ENCODE measurements at regions not wholly inside any gene's neighbourhood (a gene's known extent, or its start where the extent isn't known, plus 50 kb on each side); places are given as distances from the start of the nearest gene placed in this dataset.
A peak's percentile ranks its signal among the peaks of the same experiment; 100 is the strongest.
"Not testable (repeated sequence)": the region's sequence is repeated elsewhere in the genome, so short reads cannot be mapped to it uniquely, and the experiment has no call there.

GRCh38 chr15:98528046-98528725, 120.2 kb upstream of the IGF1R start:
- peak; percentile 53 for DNase-seq

GRCh38 chr15:98529205-98530145, 118.9 kb upstream of the IGF1R start:
- DNase-seq = no peak

GRCh38 chr15:98530570-98530969, 117.8 kb upstream of the IGF1R start:
- no peak for DNase-seq

- no peak for DNase-seq
Measured at GRCh38 chr15:98532063-98532462, 116.3 kb upstream of the IGF1R start.

- DNase-seq = no peak
Measured at GRCh38 chr15:98536976-98537375, 111.4 kb upstream of the IGF1R start.

GRCh38 chr15:98537516-98538060, 110.8 kb upstream of the IGF1R start:
- DNase-seq = no peak

GRCh38 chr15:98541519-98541918, 106.8 kb upstream of the IGF1R start:
- DNase-seq = no peak

GRCh38 chr15:98543237-98543636, 105.1 kb upstream of the IGF1R start:
- DNase-seq = no peak

GRCh38 chr15:98546329-98546728, 102.0 kb upstream of the IGF1R start:
- no peak for DNase-seq

GRCh38 chr15:98547275-98547674, 101.1 kb upstream of the IGF1R start:
- DNase-seq = no peak

- DNase-seq = peak; percentile 31
Measured at GRCh38 chr15:98547741-98548138, 100.6 kb upstream of the IGF1R start.

GRCh38 chr15:98548139-98548971, 100.0 kb upstream of the IGF1R start:
- peak; percentile 76 for DNase-seq

- no peak for DNase-seq
Measured at GRCh38 chr15:98549003-98549402, 99.3 kb upstream of the IGF1R start.

GRCh38 chr15:98549741-98550140, 98.6 kb upstream of the IGF1R start:
- DNase-seq = no peak

- not testable (repeated sequence) for DNase-seq
Measured at GRCh38 chr15:98550363-98550762, 98.0 kb upstream of the IGF1R start.

- DNase-seq = no peak
Measured at GRCh38 chr15:98551936-98552562, 96.3 kb upstream of the IGF1R start.

- no peak for DNase-seq
Measured at GRCh38 chr15:98554272-98555172, 93.8 kb upstream of the IGF1R start.

- no peak for DNase-seq
Measured at GRCh38 chr15:98555173-98555515, 93.2 kb upstream of the IGF1R start.

GRCh38 chr15:98556321-98556720, 92.0 kb upstream of the IGF1R start:
- no peak for DNase-seq

- no peak for DNase-seq
Measured at GRCh38 chr15:98560338-98560737, 88.0 kb upstream of the IGF1R start.

All from fibroblast of skin of scalp (primary cell).